Chondrocyte (in vitro differentiated cells): ENCODE measurements at regions not wholly inside any gene's neighbourhood (a gene's known extent, or its start where the extent isn't known, plus 50 kb on each side); places are given as distances from the start of the nearest gene placed in this dataset.

ENCODE experiments used
- DNase-seq: peaks from one replicate; pipeline ENCODE4 v3.0.0; 2021; ENCODE audit warnings: mixed read lengths, low spot score
- H3K27ac Mint-ChIP-seq: one replicate; pipeline ENCODE4 v1.8.0; 2021; ENCODE audit warnings: mild to moderate bottlenecking, moderate library complexity, mixed read lengths; ENCODE audit not compliant: unreplicated experiment
- H3K27me3 Mint-ChIP-seq: 2 replicates; pipeline ENCODE4 v1.8.0; 2021; ENCODE audit warnings: low read depth, mixed read lengths
- H3K36me3 Mint-ChIP-seq: 2 replicates; pipeline ENCODE4 v1.8.0; 2021; ENCODE audit warnings: low read depth, mixed read lengths
- H3K4me1 Mint-ChIP-seq: 2 replicates; pipeline ENCODE4 v1.8.0; 2021; ENCODE audit warnings: low read depth, mild to moderate bottlenecking, mixed read lengths
- H3K4me3 Mint-ChIP-seq: one replicate; pipeline ENCODE4 v1.8.0; 2021; ENCODE audit warnings: mild to moderate bottlenecking, moderate library complexity, mixed read lengths; ENCODE audit not compliant: unreplicated experiment
- H3K9me3 Mint-ChIP-seq: 2 replicates; pipeline ENCODE4 v1.8.0; 2021; ENCODE audit warnings: low read depth, mixed read lengths
- TF ChIP-seq, protein P1 (sequence below): fragments of 200-600 bp; sonication (generic); IDR thresholded peaks from 2 replicates; pipeline ENCODE4 v1.5.0; 2021; ENCODE audit warnings: antibody characterized with exemption, mild to moderate bottlenecking, moderate library complexity

DNA sequence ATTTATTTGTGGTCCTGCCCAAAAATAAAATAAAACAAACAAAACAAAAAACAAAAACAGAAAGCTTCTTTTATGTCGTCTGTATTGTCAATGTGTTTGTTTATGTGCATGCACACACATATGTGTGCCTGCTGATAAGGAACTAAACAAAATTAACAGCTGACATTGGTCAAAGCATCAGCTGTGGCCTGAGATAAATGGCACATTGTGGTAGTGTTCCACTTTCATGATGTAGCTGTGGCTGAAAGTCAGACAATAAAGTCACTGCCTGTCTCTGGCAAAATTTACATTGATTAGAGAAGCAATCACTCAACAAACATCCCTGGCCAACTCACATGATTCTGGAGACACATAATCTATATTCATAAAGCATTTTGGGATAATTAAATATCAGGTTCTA lies 203.4 kb upstream of the PIK3C3 start:
- Mint-ChIP-seq H3K36me3 (no peaks in the 10 kb centered on the region), H3K4me1 (peaks cover 15% of the 10 kb centered on the region), H3K9me3 (no peaks in the 10 kb centered on the region), H3K4me3 (no peak overlapping the region), H3K27me3 (no peaks in the 10 kb centered on the region), H3K27ac (no peak overlapping the region)
- TF ChIP-seq, protein P1, sequence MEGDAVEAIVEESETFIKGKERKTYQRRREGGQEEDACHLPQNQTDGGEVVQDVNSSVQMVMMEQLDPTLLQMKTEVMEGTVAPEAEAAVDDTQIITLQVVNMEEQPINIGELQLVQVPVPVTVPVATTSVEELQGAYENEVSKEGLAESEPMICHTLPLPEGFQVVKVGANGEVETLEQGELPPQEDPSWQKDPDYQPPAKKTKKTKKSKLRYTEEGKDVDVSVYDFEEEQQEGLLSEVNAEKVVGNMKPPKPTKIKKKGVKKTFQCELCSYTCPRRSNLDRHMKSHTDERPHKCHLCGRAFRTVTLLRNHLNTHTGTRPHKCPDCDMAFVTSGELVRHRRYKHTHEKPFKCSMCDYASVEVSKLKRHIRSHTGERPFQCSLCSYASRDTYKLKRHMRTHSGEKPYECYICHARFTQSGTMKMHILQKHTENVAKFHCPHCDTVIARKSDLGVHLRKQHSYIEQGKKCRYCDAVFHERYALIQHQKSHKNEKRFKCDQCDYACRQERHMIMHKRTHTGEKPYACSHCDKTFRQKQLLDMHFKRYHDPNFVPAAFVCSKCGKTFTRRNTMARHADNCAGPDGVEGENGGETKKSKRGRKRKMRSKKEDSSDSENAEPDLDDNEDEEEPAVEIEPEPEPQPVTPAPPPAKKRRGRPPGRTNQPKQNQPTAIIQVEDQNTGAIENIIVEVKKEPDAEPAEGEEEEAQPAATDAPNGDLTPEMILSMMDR = no peak
- no peak for DNase-seq

DNA sequence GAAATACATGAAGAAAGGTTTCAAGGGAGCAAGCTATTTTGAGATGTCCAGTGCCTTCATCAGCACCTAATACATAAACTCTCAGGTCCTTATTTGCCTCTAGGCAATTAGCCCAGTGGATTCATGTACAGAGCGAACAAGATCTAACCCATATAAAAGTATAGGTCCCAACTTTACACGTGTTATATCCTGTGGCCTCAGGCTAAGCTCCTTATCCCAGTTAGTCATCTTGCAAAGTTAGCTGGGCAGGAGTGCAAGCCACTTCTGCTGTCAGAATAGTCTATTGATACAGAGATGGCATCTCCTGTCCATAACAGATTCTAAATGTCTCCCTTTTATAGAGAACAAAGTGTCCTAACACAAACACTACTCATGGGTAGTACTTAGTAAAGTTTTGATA lies 203.9 kb upstream of the PIK3C3 start:
- no peak overlapping the region for H3K27ac Mint-ChIP-seq
- no peaks in the 10 kb centered on the region for H3K27me3 Mint-ChIP-seq
- no peak for DNase-seq
- TF ChIP-seq, protein P1 = no peak
- H3K36me3 Mint-ChIP-seq = no peaks in the 10 kb centered on the region
- H3K9me3 Mint-ChIP-seq = no peaks in the 10 kb centered on the region
- peaks cover 12% of the 10 kb centered on the region for H3K4me1 Mint-ChIP-seq
- no peak overlapping the region for H3K4me3 Mint-ChIP-seq

DNA sequence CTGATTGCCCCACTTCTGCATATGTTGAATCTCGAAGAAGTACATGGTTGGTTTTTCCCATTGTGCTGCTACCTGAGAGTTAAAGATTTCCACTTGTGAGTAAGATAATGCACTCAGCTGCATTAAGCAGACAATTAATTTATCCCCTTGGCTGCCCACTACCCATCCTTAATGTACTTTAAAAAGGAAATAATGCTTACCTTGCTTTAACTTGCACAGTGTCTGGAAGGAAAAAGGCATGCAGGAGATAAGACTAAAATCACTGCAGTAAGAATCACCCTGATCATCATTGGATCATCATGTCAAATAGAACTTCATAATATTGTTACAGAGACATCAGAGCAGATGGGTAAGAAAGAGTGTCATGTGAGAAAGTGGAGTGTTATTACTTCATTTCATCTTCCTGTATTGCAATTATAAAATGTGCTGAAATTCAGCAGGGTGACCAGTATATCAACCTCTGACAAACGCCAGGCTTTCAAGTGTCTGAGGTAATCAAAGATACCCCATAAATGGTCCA lies 207.3 kb upstream of the PIK3C3 start:
- TF ChIP-seq, protein P1 = no peak

DNA sequence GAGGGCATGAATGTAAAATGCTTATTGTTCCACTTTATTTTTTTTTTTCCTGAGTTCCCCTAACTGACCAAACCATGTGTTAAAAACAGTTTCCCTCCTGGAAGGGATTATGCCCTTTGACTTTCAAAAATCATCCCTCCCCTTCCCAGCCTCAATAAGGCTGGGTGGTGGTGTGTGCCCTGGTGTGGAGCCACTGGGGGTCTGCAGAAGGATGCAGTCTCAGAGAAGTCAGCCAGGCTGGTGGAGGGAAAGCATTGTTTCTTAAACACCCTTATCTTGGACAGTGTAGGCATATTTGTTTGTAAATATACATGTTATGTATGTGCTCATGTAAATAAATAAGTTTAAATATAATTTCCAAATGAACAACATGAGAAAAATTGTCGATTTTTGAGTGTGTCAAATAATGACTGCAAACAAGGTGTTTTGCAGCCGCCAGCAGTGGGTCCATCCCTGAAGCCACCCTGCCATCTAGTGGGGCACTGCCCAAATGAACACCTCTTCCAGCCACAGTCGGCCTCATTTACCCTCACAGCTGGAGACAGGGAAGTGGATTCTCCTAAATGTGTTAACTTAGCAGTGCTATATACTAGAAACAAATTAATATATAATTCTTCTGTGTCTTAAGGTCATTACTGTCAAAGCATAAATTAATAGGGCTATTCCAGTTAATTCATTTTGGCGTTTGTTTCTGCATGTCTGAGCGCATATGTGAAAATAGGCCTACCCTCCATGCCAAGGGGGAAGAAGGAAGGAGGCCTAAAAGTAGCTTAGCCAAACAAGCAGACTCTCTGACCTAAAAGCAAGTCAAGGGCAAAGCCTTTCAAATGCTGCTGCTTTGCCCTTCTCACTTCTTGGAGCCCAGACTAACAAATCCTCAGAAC lies 209.6 kb upstream of the PIK3C3 start:
- TF ChIP-seq, protein P1 = peak; percentile 84
- Mint-ChIP-seq H3K36me3 (no peaks in the 10 kb centered on the region), H3K4me3 (no peak overlapping the region), H3K27ac (no peak overlapping the region), H3K27me3 (peaks cover 14% of the 10 kb centered on the region), H3K9me3 (peaks cover 2% of the 10 kb centered on the region), H3K4me1 (no peaks in the 10 kb centered on the region)
- DNase-seq = no peak

More for the DNA sequence above, 207.3 kb upstream of the PIK3C3 start:
- Mint-ChIP-seq H3K4me3 (no peak overlapping the region), H3K4me1 (peaks cover 4% of the 10 kb centered on the region), H3K36me3 (no peaks in the 10 kb centered on the region), H3K27me3 (peaks cover 11% of the 10 kb centered on the region), H3K27ac (no peak overlapping the region), H3K9me3 (no peaks in the 10 kb centered on the region)
- no peak for DNase-seq

DNA sequence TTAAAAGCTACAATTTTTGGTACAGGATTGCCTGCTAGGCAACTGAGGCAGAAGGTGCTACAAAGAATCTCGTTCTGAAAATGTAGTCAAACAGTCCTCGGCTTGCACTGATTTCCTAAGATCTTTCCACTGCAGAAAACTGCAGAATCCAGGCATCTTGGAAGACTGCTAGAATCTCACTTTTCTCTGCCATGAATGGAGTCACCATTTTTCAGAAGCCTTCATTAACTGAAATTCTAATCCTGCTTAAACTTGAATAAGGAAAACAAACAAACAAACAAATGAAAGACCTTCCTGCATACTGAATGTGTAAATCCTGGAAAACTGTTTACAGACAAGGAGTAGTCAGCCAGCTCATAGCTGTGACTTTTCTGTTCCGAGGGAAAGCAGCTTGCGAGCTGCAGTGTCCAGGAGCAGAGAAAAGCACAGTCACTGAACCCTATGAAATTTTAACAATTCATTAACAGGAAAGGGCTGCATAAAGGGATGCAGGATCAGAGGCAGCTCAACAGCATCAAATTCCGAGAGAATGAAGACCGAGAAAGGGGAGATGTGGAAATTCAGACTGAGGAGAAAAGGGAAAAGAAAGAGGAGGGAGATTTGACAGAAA lies 210.5 kb upstream of the PIK3C3 start:
- TF ChIP-seq, protein P1 = no peak
- H3K27me3 Mint-ChIP-seq = peaks cover 14% of the 10 kb centered on the region
- DNase-seq = no peak
- no peak overlapping the region for H3K4me3 Mint-ChIP-seq
- H3K27ac Mint-ChIP-seq = peak overlapping the region; percentile 2
- H3K4me1 Mint-ChIP-seq = no peaks in the 10 kb centered on the region
- no peaks in the 10 kb centered on the region for H3K36me3 Mint-ChIP-seq
- peaks cover 3% of the 10 kb centered on the region for H3K9me3 Mint-ChIP-seq
